ENCODE measurements at regions not wholly inside any gene's neighbourhood (a gene's known extent, or its start where the extent isn't known, plus 50 kb on each side); places are given as distances from the start of the nearest gene placed in this dataset.

GRCh38 chr17:79529661-79530081, 81.2 kb downstream of the RBFOX3 start:
- TF ChIP-seq CTCF (IDR thresholded peaks at IDR 0.05) = no peak
- no peak for TF ChIP-seq POLR2A (IDR thresholded peaks at IDR 0.05)
